H9 (cell line): ENCODE measurements at regions not wholly inside any gene's neighbourhood (a gene's known extent, or its start where the extent isn't known, plus 50 kb on each side); places are given as distances from the start of the nearest gene placed in this dataset.
"Not testable (repeated sequence)": the region's sequence is repeated elsewhere in the genome, so short reads cannot be mapped to it uniquely, and the experiment has no call there.

Source experiments
- DNase-seq: peaks from one replicate; pipeline ENCODE4 v3.0.0-alpha.2; 2017
- H2AFZ ChIP-seq: one replicate; pipeline ENCODE4 v1.6.1; 2013; ENCODE audit warnings: mild to moderate bottlenecking, low read length, control low read depth, moderate library complexity
- H2AK5ac ChIP-seq: 2 replicates; pipeline ENCODE4 v1.6.1; 2013; ENCODE audit warnings: low read length, control low read depth, mixed read lengths; ENCODE audit not compliant: insufficient read length
- H2BK120ac ChIP-seq: one replicate; pipeline ENCODE4 v1.6.1; 2013; ENCODE audit warnings: low read depth, mild to moderate bottlenecking, low read length, control low read depth, inconsistent platforms; ENCODE audit not compliant: poor library complexity, severe bottlenecking
- H2BK12ac ChIP-seq: 2 replicates; pipeline ENCODE4 v1.6.1; 2013; ENCODE audit warnings: low read length, control low read depth, mixed read lengths, low read depth; ENCODE audit not compliant: insufficient read length
- H2BK15ac ChIP-seq: 2 replicates; pipeline ENCODE4 v1.6.1; 2013; ENCODE audit warnings: low read depth, low read length, control low read depth
- H2BK20ac ChIP-seq: one replicate; pipeline ENCODE4 v1.6.1; 2013; ENCODE audit warnings: low read depth, mild to moderate bottlenecking, low read length, control low read depth, inconsistent platforms; ENCODE audit not compliant: poor library complexity, severe bottlenecking
- H2BK5ac ChIP-seq: 2 replicates; pipeline ENCODE4 v1.6.1; 2013; ENCODE audit warnings: low read length, control low read depth, mixed read lengths; ENCODE audit not compliant: insufficient read length
- H3K14ac ChIP-seq: 2 replicates; pipeline ENCODE4 v1.6.1; 2013; ENCODE audit warnings: low read length, control low read depth; ENCODE audit not compliant: insufficient read depth
- H3K18ac ChIP-seq: 2 replicates; pipeline ENCODE4 v1.6.1; 2013; ENCODE audit warnings: low read depth, mild to moderate bottlenecking, mixed read lengths, low read length, control low read depth; ENCODE audit not compliant: insufficient read length
- H3K23ac ChIP-seq: 2 replicates; pipeline ENCODE4 v1.6.1; 2013; ENCODE audit warnings: low read length, control low read depth, mixed read lengths, low read depth; ENCODE audit not compliant: insufficient read length
- H3K23me2 ChIP-seq: 2 replicates; pipeline ENCODE4 v1.6.1; 2013; ENCODE audit warnings: low read depth, mild to moderate bottlenecking, mixed read lengths, low read length, control low read depth; ENCODE audit not compliant: insufficient read length, poor library complexity, severe bottlenecking
- H3K27ac ChIP-seq: 2 replicates; pipeline ENCODE4 v1.5.1; 2013; ENCODE audit warnings: low read length, control low read depth, mixed read lengths, low read depth; ENCODE audit not compliant: insufficient read length
- H3K27me3 ChIP-seq: 2 replicates; pipeline ENCODE4 v1.6.1; 2013; ENCODE audit warnings: low read length, control low read depth, inconsistent platforms; ENCODE audit not compliant: insufficient read depth
- H3K4ac ChIP-seq: 2 replicates; pipeline ENCODE4 v1.6.1; 2013; ENCODE audit warnings: low read depth, mild to moderate bottlenecking, control low read depth, inconsistent platforms, low read length, moderate library complexity
- H3K4me1 ChIP-seq: 2 replicates; pipeline ENCODE4 v1.6.1; 2013; ENCODE audit warnings: low read length, control low read depth, inconsistent platforms; ENCODE audit not compliant: insufficient read depth
- H3K4me2 ChIP-seq: 2 replicates; pipeline ENCODE4 v1.6.1; 2013; ENCODE audit warnings: low read length, control low read depth, mixed read lengths; ENCODE audit not compliant: insufficient read length, insufficient read depth
- H3K56ac ChIP-seq: 2 replicates; pipeline ENCODE4 v1.6.1; 2013; ENCODE audit warnings: low read depth, mild to moderate bottlenecking, mixed read lengths, low read length, control low read depth; ENCODE audit not compliant: insufficient read length
- H3K79me1 ChIP-seq: 2 replicates; pipeline ENCODE4 v1.6.1; 2013; ENCODE audit warnings: low read depth, mild to moderate bottlenecking, moderate library complexity, low read length, control low read depth, inconsistent platforms; ENCODE audit not compliant: insufficient read depth, poor library complexity, severe bottlenecking
- H3K79me2 ChIP-seq: 2 replicates; pipeline ENCODE4 v1.6.1; 2013; ENCODE audit warnings: low read length, control low read depth, inconsistent platforms; ENCODE audit not compliant: insufficient read depth
- H3K9ac ChIP-seq: 2 replicates; pipeline ENCODE4 v1.6.1; 2013; ENCODE audit warnings: low read length, control low read depth, mixed read lengths; ENCODE audit not compliant: insufficient read length; ENCODE audit errors: extremely low read depth
- H3K9me3 ChIP-seq: one replicate; pipeline ENCODE4 v1.6.1; 2013; ENCODE audit warnings: low read depth, low read length, inconsistent platforms; ENCODE audit not compliant: control insufficient read depth
- H3T11ph ChIP-seq: one replicate; pipeline ENCODE4 v1.6.1; 2013; ENCODE audit warnings: mild to moderate bottlenecking, low read length, control low read depth, inconsistent platforms
- H4K20me1 ChIP-seq: one replicate; pipeline ENCODE4 v1.6.1; 2013; ENCODE audit not compliant: control insufficient read depth, insufficient read length, insufficient read depth
- H4K5ac ChIP-seq: 2 replicates; pipeline ENCODE4 v1.6.1; 2013; ENCODE audit warnings: low read depth, mild to moderate bottlenecking, mixed read lengths, low read length, control low read depth; ENCODE audit not compliant: insufficient read length
- H4K8ac ChIP-seq: replicated peaks from 2 replicates; pipeline ENCODE4 v1.6.1; 2013; ENCODE audit warnings: low read length, control low read depth, mixed read lengths, low read depth; ENCODE audit not compliant: insufficient read length
- H4K91ac ChIP-seq: 2 replicates; pipeline ENCODE4 v1.6.1; 2013; ENCODE audit warnings: low read depth, mild to moderate bottlenecking, moderate library complexity, mixed read lengths, low read length, control low read depth; ENCODE audit not compliant: insufficient read length
- H3K27ac Mint-ChIP-seq, 3 experiments: 2 replicates in 2 of 3; 3 replicates in 1 of 3; pipeline ENCODE4 v1.8.0; 2020 to 2021; ENCODE audit warnings: mixed read lengths in 3 of 3, mild to moderate bottlenecking in 1 of 3, moderate library complexity in 1 of 3
- H3K27me3 Mint-ChIP-seq: 2 replicates; pipeline ENCODE4 v1.8.0; 2021; ENCODE audit warnings: low read depth, mild to moderate bottlenecking, moderate library complexity, mixed read lengths
- H3K36me3 Mint-ChIP-seq, 3 experiments: 2 replicates in 2 of 3; 3 replicates in 1 of 3; pipeline ENCODE4 v1.8.0; 2020 to 2021; ENCODE audit warnings: low read depth in 3 of 3, mixed read lengths in 3 of 3; ENCODE audit not compliant: insufficient read depth in 1 of 3
- H3K4me1 Mint-ChIP-seq, 2 experiments: 2 replicates each; pipeline ENCODE4 v1.8.0; 2020; ENCODE audit warnings: mixed read lengths in 2 of 2
- H3K4me3 Mint-ChIP-seq, 2 experiments: 2 replicates in 1 of 2; 3 replicates in 1 of 2; pipeline ENCODE4 v1.8.0; 2020 to 2021; ENCODE audit warnings: mild to moderate bottlenecking in 2 of 2, mixed read lengths in 2 of 2, moderate library complexity in 1 of 2
- H3K9me3 Mint-ChIP-seq, 2 experiments: 2 replicates in 1 of 2; 3 replicates in 1 of 2; pipeline ENCODE4 v1.8.0; 2020; ENCODE audit warnings: mild to moderate bottlenecking in 2 of 2, mixed read lengths in 2 of 2, moderate library complexity in 1 of 2
- WGBS: extraction: QIAGEN DNeasy Blood & Tissue Kit; methylation state at CpG from one replicate; pipeline ENCODE4 v1.1.7; 2013; ENCODE audit warnings: missing lambda C conversion rate, low lambda C conversion rate, mixed read lengths; ENCODE audit not compliant: insufficient read length; ENCODE audit errors: extremely low coverage; 5-methylcytosine and 5-hydroxymethylcytosine counted together

DNA sequence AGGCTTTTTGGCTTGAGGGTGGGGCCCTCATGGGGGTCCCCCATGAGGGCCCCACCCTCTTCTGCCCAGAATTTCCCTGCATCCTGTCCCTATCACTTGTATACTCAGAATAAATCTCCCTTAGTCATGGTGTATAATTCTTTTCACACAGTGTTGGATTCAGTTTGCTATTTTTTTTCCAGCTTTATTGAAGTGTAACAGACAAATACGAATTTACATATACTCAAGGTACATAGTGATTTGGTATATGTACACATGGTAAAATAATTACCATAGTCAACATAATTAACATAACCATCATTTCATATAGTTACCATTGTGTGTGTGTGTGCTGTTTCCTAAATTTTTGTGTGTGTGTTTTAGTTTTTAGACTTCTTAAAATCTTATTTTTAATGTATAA is 289.4 kb downstream of the CNTNAP3B start:
- not testable (repeated sequence) for H3K27me3 Mint-ChIP-seq, H3K18ac ChIP-seq, H3K56ac ChIP-seq, H2AFZ ChIP-seq, H2BK20ac ChIP-seq, H3K27ac Mint-ChIP-seq, H3K4me1 ChIP-seq, DNase-seq, H3K9ac ChIP-seq, H4K20me1 ChIP-seq, H4K91ac ChIP-seq, H3K4me1 Mint-ChIP-seq, H3K79me1 ChIP-seq, H2BK5ac ChIP-seq, H3K14ac ChIP-seq, H3K4me2 ChIP-seq, H3K9me3 Mint-ChIP-seq, H3K23ac ChIP-seq, H4K8ac ChIP-seq, H3K36me3 Mint-ChIP-seq, H4K5ac ChIP-seq, H3K27ac ChIP-seq, H3K9me3 ChIP-seq, H3K4ac ChIP-seq, H3K4me3 Mint-ChIP-seq, H3K27me3 ChIP-seq, H2BK120ac ChIP-seq, H2AK5ac ChIP-seq, H3K23me2 ChIP-seq, H2BK12ac ChIP-seq, H3T11ph ChIP-seq, H3K79me2 ChIP-seq, H2BK15ac ChIP-seq
- no CpG with 5 or more reads among the region's 1 CpG for WGBS

DNA sequence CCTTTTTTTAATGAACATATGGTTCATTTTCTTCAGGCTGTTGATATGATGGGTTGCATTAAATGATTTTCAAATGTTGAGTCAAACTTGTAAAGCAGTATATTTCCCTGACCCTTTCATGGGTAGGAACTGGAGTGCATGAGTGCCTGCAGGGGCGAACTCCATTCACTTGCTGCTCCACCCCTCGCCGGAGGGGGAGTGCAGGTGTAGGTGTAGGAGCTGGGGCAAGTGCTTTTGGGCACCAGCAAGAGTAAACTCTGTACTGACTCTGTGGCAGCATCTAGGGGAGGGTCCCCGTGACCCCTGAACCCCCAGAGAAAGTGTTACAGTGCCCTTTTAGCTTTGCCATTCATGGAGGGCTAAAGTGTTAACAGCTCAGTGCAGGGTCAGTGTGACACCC is 290.3 kb downstream of the CNTNAP3B start:
- H2AK5ac ChIP-seq, H3K4me3 Mint-ChIP-seq, H3K79me2 ChIP-seq, H4K20me1 ChIP-seq, H4K8ac ChIP-seq, H3K4me2 ChIP-seq, H3K9ac ChIP-seq, DNase-seq, H2BK20ac ChIP-seq, H3K27ac Mint-ChIP-seq, H3K4me1 Mint-ChIP-seq, H2BK120ac ChIP-seq, H3K27me3 Mint-ChIP-seq, H2AFZ ChIP-seq, H4K91ac ChIP-seq, H3T11ph ChIP-seq, H3K18ac ChIP-seq, H3K56ac ChIP-seq, H3K27ac ChIP-seq, H3K9me3 Mint-ChIP-seq, H3K4ac ChIP-seq, H3K36me3 Mint-ChIP-seq, H2BK5ac ChIP-seq, H3K79me1 ChIP-seq, H3K4me1 ChIP-seq, H3K23me2 ChIP-seq, H4K5ac ChIP-seq, H3K27me3 ChIP-seq, H2BK15ac ChIP-seq, H3K23ac ChIP-seq, H2BK12ac ChIP-seq, H3K14ac ChIP-seq, H3K9me3 ChIP-seq: not testable (repeated sequence)
- no CpG with 5 or more reads among the region's 4 CpGs for WGBS

DNA sequence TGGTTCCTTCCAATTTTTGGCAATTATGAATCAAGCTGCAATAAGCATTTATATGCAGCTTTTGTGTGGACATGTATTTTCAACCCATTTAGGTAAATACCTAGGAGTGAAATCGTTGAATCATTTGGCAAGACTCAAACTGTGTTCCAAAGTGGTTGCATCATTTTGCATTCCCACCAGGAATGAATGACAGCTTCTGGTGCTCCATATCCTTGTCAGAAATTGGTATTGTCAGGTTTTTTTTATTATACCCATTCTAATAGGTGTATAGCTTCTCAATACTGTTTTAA is 290.7 kb downstream of the CNTNAP3B start:
- not testable (repeated sequence) for H3K4me2 ChIP-seq, H3K79me2 ChIP-seq, H3K27ac ChIP-seq, H4K91ac ChIP-seq, H3K56ac ChIP-seq, H3K18ac ChIP-seq, H3T11ph ChIP-seq, H2AK5ac ChIP-seq, DNase-seq, H3K36me3 Mint-ChIP-seq, H3K4me1 ChIP-seq, H3K27me3 Mint-ChIP-seq, H2BK12ac ChIP-seq, H3K23ac ChIP-seq, H3K4ac ChIP-seq, H3K27ac Mint-ChIP-seq, H2AFZ ChIP-seq, H2BK20ac ChIP-seq, H3K9me3 Mint-ChIP-seq, H2BK15ac ChIP-seq, H3K14ac ChIP-seq, H4K8ac ChIP-seq, H3K4me1 Mint-ChIP-seq, H3K23me2 ChIP-seq, H3K9me3 ChIP-seq, H2BK120ac ChIP-seq, H4K5ac ChIP-seq, H3K4me3 Mint-ChIP-seq, H2BK5ac ChIP-seq, H3K9ac ChIP-seq, H4K20me1 ChIP-seq, H3K27me3 ChIP-seq, H3K79me1 ChIP-seq
- WGBS, result no CpG with 5 or more reads among the region's 1 CpG
